Sigmoid colon (tissue), 6 donors: ENCODE measurements at regions not wholly inside any gene's neighbourhood (a gene's known extent, or its start where the extent isn't known, plus 50 kb on each side); places are given as distances from the start of the nearest gene placed in this dataset.
A peak's percentile ranks its signal among the peaks of the same experiment; 100 is the strongest.

Source experiments
- DNase-seq: peaks from one replicate; pipeline ENCODE4 v3.0.0-alpha.2; 2019
- H3K27ac ChIP-seq, 4 donors: fragments of 200-600 bp; sonication (generic); one replicate each; pipeline ENCODE4 v1.5.1; 2016 to 2019; ENCODE audit warnings: mild to moderate bottlenecking in 1 of 4
- H3K27me3 ChIP-seq, 3 donors: fragments of 200-600 bp; sonication (generic); one replicate each; pipeline ENCODE4 v1.5.1; 2019; ENCODE audit warnings: mild to moderate bottlenecking in 1 of 3
- H3K36me3 ChIP-seq, 4 donors: fragments of 200-600 bp; sonication (generic); one replicate each; pipeline ENCODE4 v1.5.1; 2016 to 2019
- H3K4me1 ChIP-seq, 4 donors: fragments of 200-600 bp; sonication (generic); one replicate each; pipeline ENCODE4 v1.5.1; 2017 to 2019
- H3K4me3 ChIP-seq, 4 donors: fragments of 200-600 bp; sonication (generic); one replicate each; pipeline ENCODE4 v1.5.1; 2017 to 2019; ENCODE audit warnings: mild to moderate bottlenecking in 2 of 4, moderate library complexity in 1 of 4
- H3K9me3 ChIP-seq, 4 donors: fragments of 200-600 bp in 3 of 4; sonication (generic) in 3 of 4; one replicate each; pipeline versions ENCODE4 v1.5.1 to v1.6.1; 2013 to 2019
- EP300 ChIP-seq, 4 donors: sonication (generic); formaldehyde crosslinking; IDR thresholded peaks; one replicate each; pipeline ENCODE4 v1.6.1; 2017; ENCODE audit warnings: antibody characterized with exemption in 4 of 4
- POLR2A ChIP-seq, 2 donors: fragments of 450-650 bp; IDR thresholded peaks; one replicate each; pipeline ENCODE4 v1.6.1; 2016; ENCODE audit warnings: antibody characterized with exemption in 2 of 2, mild to moderate bottlenecking in 2 of 2, moderate library complexity in 2 of 2
- POLR2AphosphoS5 ChIP-seq, 4 donors: sonication (generic); formaldehyde crosslinking; IDR thresholded peaks; one replicate each; pipeline ENCODE4 v1.6.1; 2017; ENCODE audit warnings: antibody characterized with exemption in 4 of 4
- WGBS, 2 donors: extraction: QIAGEN DNeasy Blood & Tissue Kit; methylation state at CpG; one replicate each; pipeline ENCODE4 v1.1.7; 2013; 5-methylcytosine and 5-hydroxymethylcytosine counted together
- intact Hi-C: fragments of 100-400 bp; cut with DNase I; formaldehyde crosslinking; loops from one replicate; pipeline ENCODE4 v1.15.1; 2023
- TF ChIP-seq, protein P1 (sequence below), 4 experiments: fragments of 450-650 bp in 3 of 4; fragments of 200-600 bp in 1 of 4; IDR thresholded peaks; one replicate each; pipeline ENCODE4 v1.5.1; 2016 to 2019; ENCODE audit warnings: antibody characterized with exemption in 4 of 4, mild to moderate bottlenecking in 3 of 4, moderate library complexity in 2 of 4
- donor health status: healthy with polysubstance abuse.
- donor health status: healthy.

DNA sequence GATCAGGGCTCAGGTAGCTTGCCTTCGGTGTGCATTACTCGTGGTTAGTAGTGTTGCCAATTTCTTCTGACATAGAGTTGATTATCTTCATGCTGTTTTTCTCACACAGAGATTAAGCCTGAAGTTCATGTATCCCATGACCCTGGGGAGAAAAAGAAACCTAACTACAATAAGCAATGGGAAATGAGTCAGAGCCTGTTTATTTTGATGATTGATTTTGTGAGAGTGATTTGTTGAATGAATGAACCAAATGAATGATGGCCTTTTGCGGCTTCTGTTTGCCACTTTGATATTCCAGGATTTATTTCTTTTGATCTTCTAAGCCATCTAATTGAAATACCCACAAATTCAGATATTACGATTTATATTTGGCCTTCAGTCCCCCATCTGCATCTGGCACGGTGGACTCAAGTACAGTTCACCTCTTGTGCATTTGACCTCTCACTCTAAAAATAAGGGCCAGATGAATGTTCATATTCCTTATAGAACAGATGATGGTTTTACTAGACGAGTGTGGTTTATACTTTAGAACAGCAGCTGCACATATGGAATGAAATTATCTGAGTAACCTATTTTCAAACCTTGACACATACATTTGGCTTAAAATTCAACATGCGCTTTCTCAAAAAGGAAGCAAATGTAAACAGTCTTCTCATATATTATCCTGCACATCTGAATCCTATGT lies 110.7 kb downstream of the PLCE1 start:
- Histone ChIP-seq H3K36me3 (no peaks in the 10 kb centered on the region), H3K4me3 (no peak overlapping the region), H3K4me1 (peaks cover 0 to 26% (median 15%) of the 10 kb centered on the region in 4 donors), H3K27ac (peak overlapping the region in 1 of 4 donors; percentile 31), H3K9me3 (no peaks in the 10 kb centered on the region), H3K27me3 (no peaks in the 10 kb centered on the region)
- TF ChIP-seq EP300 (IDR thresholded peaks at IDR 0.05) (no peak), POLR2A (IDR thresholded peaks at IDR 0.05) (no peak), POLR2AphosphoS5 (IDR thresholded peaks at IDR 0.05) (no peak)
- TF ChIP-seq, protein P1, sequence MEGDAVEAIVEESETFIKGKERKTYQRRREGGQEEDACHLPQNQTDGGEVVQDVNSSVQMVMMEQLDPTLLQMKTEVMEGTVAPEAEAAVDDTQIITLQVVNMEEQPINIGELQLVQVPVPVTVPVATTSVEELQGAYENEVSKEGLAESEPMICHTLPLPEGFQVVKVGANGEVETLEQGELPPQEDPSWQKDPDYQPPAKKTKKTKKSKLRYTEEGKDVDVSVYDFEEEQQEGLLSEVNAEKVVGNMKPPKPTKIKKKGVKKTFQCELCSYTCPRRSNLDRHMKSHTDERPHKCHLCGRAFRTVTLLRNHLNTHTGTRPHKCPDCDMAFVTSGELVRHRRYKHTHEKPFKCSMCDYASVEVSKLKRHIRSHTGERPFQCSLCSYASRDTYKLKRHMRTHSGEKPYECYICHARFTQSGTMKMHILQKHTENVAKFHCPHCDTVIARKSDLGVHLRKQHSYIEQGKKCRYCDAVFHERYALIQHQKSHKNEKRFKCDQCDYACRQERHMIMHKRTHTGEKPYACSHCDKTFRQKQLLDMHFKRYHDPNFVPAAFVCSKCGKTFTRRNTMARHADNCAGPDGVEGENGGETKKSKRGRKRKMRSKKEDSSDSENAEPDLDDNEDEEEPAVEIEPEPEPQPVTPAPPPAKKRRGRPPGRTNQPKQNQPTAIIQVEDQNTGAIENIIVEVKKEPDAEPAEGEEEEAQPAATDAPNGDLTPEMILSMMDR (IDR thresholded peaks at IDR 0.05) = no peak
- no peak for DNase-seq
- intact Hi-C loops = no loop called here
- 75 to 76% methylated on average over 7 of the region's 7 CpGs for WGBS, 2 donors

DNA sequence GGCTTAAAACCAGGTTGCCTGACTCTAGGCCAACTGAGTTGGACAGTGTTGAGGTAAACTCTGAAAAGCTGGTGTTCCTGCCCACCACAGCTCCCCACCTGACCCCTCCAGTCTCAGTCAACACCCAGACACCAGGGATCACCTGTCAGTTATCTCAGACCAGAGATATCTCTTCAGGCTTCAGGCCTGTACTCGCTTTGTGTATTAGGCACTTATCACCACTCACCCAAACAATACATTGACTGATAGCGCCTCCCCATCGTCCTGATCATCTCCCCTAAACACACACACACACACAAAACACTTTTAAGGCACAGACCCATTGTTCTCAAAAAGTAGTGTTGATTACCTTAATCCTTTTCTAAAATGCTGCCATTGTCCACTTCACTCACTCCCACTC lies 111.5 kb downstream of the PLCE1 start:
- intact Hi-C loops = no loop called here
- Histone ChIP-seq H3K36me3 (no peaks in the 10 kb centered on the region), H3K4me1 (peaks cover 0 to 24% (median 14%) of the 10 kb centered on the region in 4 donors), H3K27ac (no peak overlapping the region), H3K27me3 (no peaks in the 10 kb centered on the region), H3K9me3 (no peaks in the 10 kb centered on the region), H3K4me3 (no peak overlapping the region)
- no peak for DNase-seq
- whole genome bisulfite sequencing, 2 donors = 89 to 91% methylated on average over 3 of the region's 3 CpGs
- TF ChIP-seq EP300 (IDR thresholded peaks at IDR 0.05) (no peak), POLR2A (IDR thresholded peaks at IDR 0.05) (no peak), POLR2AphosphoS5 (IDR thresholded peaks at IDR 0.05) (no peak)
- TF ChIP-seq, protein P1 (IDR thresholded peaks at IDR 0.05) = no peak

DNA sequence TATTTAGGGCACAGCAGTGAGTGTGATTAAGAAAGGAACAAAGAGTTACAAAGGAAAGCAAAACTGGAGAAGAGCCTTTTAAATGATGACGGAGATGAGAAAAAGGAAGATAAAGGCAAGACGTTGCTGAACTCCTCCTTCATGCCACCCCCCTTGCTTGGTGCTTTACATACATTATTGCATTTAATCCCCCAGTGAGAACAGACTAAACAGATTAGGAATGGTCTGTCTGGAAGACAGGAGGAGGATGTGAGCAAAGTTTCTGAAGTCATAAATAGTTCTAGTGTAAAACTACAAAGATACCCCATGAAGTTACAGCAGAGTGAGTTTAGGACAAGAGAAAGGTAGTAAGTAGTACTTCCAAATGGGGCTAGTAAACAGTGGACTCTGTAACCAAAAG lies 113.5 kb downstream of the PLCE1 start:
- Histone ChIP-seq H3K4me3 (no peak overlapping the region), H3K27ac (no peak overlapping the region), H3K27me3 (no peaks in the 10 kb centered on the region), H3K9me3 (no peaks in the 10 kb centered on the region), H3K36me3 (no peaks in the 10 kb centered on the region), H3K4me1 (peaks cover 0 to 32% (median 14%) of the 10 kb centered on the region in 4 donors)
- DNase-seq = no peak
- intact Hi-C loops = no loop called here
- TF ChIP-seq POLR2A (IDR thresholded peaks at IDR 0.05) = no peak
- no peak for TF ChIP-seq EP300 (IDR thresholded peaks at IDR 0.05)
- no peak for TF ChIP-seq POLR2AphosphoS5 (IDR thresholded peaks at IDR 0.05)
- TF ChIP-seq, protein P1 (IDR thresholded peaks at IDR 0.05) = no peak
- 40 to 45% methylated on average over 2 of the region's 2 CpGs for WGBS, 2 donors

DNA sequence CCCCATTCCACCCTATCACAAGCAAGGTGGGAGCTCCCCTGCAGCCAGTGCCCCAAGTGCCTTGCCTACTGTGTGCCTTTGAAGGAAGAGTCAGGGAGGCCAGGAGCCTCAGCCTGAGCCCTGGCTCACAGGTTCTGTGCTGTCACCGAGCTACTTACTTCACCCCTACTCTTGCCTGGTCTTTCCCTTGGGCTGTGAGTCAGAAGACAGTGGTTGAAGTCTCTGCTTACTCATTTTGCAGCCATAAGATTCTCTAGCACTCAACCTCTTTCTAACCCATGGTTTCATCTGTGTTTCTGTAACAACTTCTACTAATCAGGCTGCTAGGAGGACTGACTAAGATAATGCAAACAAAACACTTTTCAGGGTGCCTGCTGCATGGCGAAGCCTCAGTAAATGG lies 114.5 kb downstream of the PLCE1 start:
- 82 to 94% methylated on average over 2 of the region's 2 CpGs for WGBS, 2 donors
- no peak for TF ChIP-seq EP300 (IDR thresholded peaks at IDR 0.05)
- TF ChIP-seq, protein P1 (IDR thresholded peaks at IDR 0.05) = no peak
- no peak for TF ChIP-seq POLR2AphosphoS5 (IDR thresholded peaks at IDR 0.05)
- no peak for TF ChIP-seq POLR2A (IDR thresholded peaks at IDR 0.05)
- intact Hi-C loops = no loop called here
- H3K9me3 ChIP-seq = no peaks in the 10 kb centered on the region
- DNase-seq = no peak
- H3K36me3 ChIP-seq = no peaks in the 10 kb centered on the region
- peaks cover 0 to 24% (median 11%) of the 10 kb centered on the region in 4 donors for H3K4me1 ChIP-seq
- H3K4me3 ChIP-seq = no peak overlapping the region
- no peaks in the 10 kb centered on the region for H3K27me3 ChIP-seq
- no peak overlapping the region for H3K27ac ChIP-seq

DNA sequence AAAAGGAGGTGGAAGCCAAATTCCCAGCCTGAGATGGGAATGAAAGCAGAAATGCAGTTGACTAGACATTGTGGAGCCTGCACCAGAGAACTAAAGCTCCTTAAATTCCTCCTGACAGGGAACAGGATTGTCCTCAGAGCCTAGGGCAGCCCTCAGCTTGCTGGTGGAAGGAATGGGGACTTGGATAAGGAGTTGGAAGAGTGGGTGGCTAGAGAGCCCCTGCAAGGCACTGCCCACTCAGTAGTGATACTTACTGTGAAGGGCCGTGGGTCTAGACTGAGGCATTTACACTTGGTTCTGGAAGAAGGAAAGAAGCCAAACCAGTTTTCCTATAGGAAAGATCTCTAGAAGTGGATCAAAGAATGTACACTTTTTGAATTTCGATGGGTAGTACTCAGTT lies 117.6 kb downstream of the PLCE1 start:
- H3K36me3 ChIP-seq = no peaks in the 10 kb centered on the region
- 13 to 57% methylated on average over 2 of the region's 2 CpGs for whole genome bisulfite sequencing, 2 donors
- DNase-seq = no peak
- H3K4me3 ChIP-seq = no peak overlapping the region
- no peaks in the 10 kb centered on the region for H3K27me3 ChIP-seq
- H3K27ac ChIP-seq = peak overlapping the region in 1 of 4 donors; percentile 50
- peaks cover 0 to 8% (median 0%) of the 10 kb centered on the region in 4 donors for H3K4me1 ChIP-seq
- TF ChIP-seq EP300 (IDR thresholded peaks at IDR 0.05) (no peak), POLR2A (IDR thresholded peaks at IDR 0.05) (no peak), POLR2AphosphoS5 (IDR thresholded peaks at IDR 0.05) (no peak)
- TF ChIP-seq, protein P1 (IDR thresholded peaks at IDR 0.05) = no peak
- no peaks in the 10 kb centered on the region for H3K9me3 ChIP-seq
- intact Hi-C loops = no loop called here
